HG03039 (cell line): ENCODE measurements at regions not wholly inside any gene's neighbourhood (a gene's known extent, or its start where the extent isn't known, plus 50 kb on each side); places are given as distances from the start of the nearest gene placed in this dataset.
A peak's percentile ranks its signal among the peaks of the same experiment; 100 is the strongest.
"Not testable (repeated sequence)": the region's sequence is repeated elsewhere in the genome, so short reads cannot be mapped to it uniquely, and the experiment has no call there.

Experiments used
- ATAC-seq: cut with Tn5 transposase; IDR thresholded peaks from one replicate; pipeline ENCODE4 v1.9.1; 2021; ENCODE audit warnings: mild to moderate bottlenecking, moderate library complexity; ENCODE audit not compliant: unreplicated experiment

DNA sequence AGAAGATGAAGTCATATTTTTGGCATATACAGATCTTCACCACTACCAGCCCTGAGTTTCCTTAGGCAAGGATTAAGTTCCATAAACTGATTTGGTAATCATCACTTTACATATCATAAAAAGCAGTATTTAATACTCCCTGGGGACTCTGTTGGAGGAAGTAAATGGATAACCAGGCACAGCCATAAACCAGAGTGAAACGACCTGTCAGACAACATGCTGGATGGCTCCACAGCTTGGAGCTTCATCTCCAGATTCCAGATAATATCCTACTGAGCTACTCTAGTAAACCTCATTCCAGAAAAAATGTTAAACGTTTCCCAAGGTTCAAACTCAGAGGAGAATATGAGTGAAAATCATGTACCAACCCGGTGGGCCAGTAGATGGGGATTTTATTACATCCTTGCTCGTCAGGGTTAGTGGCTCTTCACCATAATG, 109.2 kb downstream of the BASP1 start:
- ATAC-seq = no peak

DNA sequence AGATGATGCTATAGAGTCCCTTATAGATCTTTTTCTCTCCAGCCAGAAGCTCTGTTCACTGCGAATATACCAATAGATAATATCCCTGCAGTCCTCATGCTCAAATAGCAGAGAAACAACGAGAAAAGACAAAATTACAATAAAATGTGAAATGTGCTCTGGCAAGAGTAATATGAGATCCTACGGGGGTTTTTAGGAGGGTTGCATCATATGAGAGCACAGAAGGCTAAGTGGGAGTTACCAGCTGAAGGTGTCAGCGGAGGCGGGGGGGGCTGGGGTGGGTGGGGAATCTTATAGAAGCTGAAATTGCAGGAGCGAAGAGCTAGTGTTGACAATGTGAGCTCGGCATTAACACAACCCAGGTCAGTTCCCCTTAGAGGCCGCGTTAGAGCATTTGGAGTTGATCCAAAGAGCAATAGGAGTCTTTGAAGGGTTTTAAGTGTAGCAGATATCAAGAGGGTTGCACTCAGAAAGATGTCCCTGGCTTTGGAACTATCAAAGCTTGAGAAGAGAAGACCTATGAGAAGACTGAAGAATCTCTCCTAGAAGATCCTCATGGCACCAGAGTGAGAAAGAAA, 109.7 kb downstream of the BASP1 start:
- ATAC-seq = no peak

DNA sequence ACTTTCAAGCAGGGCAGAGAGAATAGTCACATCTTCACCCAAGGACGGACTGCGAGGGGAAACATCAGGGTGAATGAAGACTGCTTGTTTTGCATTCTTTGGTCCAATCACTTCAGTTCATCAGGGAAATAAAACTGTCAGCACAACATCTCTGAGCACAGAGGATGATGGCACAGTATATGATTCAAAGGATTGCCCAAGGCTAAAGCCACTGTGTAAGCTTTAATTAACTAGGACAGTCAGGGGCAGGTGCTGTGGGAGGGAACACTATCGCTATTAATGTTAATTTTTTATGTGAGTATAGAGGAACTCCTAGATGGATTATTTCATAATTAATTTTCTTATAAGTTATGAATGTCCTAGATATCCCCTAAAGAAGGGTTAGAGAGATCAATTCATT, 112.1 kb downstream of the BASP1 start:
- ATAC-seq = no peak

DNA sequence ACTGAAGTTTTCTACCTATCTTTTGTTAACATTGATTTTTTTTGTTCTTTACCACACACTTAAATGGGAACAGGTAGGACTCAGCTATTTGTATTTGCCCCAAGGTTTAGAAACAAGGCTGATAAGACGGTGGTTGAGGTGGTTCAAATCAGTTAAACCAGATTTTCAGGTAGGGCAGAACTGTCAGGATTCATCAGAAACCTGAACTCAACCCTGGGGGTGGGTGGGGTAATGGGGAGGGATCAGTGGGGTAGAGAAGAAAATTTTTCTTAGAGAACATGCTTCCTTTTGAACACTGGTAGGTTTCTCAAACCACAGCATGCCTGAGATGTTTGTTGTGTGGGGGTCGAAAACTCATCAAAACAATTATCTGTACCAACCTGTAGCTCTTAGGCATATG, 113.0 kb downstream of the BASP1 start:
- no peak for ATAC-seq

DNA sequence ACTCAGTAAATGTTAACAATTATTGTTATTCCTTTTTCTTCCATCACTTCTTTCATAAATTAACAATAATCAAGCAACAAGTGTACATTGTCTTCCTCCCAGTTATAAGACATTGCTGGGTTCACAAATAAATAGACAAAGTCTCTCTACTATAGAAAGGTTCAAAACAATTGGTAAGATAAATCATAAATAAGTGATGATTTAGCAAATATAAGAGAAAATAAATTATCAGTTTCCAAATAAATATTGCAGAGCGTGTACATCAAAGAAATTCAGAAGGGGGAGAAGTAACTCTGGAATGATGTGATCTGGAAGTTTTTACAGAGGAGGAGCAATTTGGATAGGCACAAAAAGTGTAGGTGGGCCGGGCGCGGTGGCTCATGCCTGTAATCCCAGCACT, 114.2 kb downstream of the BASP1 start:
- no peak for ATAC-seq

DNA sequence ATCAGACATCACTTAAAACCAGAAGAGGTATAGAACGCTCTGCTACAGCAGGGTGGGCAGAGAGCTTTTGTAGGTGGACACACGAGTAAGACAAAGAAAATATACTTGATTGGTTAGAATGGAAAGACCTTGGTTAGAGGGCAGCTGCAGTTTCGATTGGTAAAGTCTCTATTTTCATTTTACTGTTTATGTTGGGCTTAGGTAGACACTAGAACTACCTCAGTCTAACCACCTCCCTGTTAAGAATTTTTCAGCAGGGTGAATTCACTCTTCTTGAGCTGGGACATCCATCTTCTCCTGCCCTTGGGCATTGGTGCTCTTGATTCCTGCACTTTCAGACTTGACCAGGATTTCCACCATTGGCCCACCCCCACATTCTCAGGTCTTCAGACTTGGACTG, 116.3 kb downstream of the BASP1 start:
- no peak for ATAC-seq

DNA sequence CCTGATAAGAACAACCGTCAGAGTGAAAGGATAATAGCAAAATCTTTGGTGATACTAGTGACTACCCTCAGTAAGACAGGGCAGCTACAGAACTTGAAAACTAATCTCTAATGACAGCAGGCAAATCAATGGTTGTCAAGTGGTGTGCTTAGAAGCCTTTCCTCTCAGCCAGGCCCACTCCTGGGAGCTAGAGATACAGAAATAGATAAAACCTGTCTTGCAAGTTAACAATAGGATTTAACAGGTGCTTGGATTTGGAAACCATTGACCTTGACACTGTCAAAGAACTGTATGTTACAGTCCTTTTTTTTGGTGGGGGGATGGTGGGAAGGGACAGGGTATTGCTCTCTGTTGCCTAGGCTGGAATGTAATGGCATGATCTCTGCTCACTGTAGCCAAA, 118.6 kb downstream of the BASP1 start:
- no peak for ATAC-seq

DNA sequence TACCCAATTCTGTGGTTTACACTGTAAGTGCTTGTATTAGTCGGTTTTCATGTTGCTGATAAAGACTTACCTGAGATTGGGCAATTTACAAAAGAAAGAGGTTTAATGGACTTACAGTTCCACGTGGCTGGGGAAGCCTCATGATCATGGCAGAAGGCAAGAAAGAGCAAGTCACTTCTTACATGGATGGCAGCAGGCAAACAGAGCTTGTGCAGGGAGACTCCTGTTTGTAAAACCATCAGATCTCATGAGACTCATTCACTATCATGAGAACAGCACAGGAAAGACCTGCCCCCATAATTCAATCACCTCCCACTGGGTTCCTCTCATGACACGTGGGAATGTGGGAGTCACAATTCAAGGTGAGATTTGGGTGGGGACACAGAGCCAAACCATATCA, 119.3 kb downstream of the BASP1 start:
- ATAC-seq = not testable (repeated sequence)

DNA sequence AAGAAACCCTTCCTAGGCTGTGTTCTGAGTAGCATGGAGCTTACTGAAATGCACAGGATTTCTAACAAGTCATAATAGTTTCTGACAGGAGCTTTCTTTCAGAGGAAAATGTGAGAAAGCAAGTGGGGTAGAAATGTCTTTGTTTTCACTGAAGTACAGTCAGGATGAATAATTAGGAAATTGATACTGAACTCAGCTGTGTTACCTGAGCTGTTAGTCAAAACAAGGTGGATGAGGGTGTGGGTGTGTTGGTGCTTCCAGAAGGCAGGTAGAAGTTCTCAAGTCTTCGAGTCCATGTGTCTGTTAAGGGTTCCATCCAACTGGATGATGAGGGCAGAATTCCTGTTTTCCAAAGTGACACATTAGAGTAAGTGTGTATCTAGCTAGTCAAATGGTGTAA, 122.4 kb downstream of the BASP1 start:
- ATAC-seq = no peak

DNA sequence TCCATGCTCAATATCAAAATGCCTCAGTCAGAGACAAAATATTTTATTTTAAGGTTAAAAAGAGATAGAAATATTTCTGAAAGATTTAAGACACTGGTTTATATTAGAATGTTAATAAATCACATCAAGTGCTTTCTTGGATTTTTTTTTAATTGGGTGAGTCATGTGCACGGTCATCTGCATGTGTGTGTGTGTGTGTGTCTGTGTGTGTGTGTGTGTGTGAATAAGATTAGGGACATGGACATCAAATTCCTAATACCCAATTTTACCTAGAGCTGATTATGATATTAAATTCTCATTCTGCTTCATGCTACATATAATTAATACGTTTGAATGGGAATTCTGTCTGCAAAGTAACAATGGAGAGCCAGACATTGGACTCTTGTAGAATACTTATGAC, 122.9 kb downstream of the BASP1 start:
- no peak for ATAC-seq

DNA sequence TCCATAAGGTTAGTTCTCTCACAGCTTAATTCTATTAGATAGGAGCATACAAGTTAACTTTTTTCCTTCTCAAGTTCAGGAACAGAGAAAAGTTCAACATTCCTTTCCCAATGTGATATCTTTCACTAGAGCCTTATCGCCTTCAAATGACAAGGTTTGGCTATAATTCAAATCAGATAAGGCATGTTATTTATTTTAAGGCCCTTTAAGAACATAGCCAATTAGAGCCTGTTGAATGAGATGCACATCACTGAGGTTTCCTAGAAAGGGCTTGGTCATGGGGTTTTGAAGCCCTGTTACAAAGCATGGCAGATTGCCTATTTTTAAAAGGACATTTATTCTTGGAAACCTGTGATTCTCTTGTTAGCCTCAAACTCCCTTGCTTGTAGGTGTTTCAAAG, 123.4 kb downstream of the BASP1 start:
- no peak for ATAC-seq

DNA sequence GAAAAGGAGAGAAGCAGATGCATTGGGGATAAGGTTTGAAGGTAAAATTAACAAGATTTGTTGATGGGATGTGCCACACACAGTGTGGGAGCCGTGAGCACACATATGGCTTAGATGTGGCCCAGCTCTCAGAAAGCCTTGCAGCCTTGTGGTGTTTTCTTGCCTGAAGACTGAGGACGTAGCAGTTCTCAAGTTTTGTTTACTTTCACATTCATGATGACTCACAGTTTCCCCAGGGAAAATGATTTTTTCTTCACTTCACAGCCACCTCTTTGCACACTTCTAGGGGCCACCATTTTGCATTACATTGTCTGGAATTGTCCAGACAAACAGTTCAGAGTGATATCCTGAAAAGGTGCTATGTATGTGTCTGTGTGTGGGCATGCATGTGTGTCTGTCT, 126.2 kb downstream of the BASP1 start:
- ATAC-seq = peak; percentile 85

DNA sequence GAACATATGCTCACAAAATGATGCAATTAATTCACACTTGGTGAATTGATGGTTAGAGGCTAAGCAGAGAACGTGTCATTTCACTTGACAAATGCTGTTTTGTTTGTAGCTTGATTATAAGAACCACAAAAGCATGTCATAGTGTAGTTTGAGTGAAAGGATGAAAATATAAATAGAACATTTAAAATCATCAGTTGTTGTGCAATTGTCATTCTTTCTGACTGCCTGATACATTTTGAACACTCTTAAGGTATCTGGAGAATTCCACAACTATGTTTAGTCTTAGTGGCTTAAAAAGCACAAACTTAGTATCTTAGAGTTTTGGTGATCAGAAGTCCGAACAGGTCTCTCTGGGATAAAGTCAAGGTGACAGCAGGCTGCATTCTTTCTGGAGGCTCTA, 129.4 kb downstream of the BASP1 start:
- ATAC-seq = no peak

DNA sequence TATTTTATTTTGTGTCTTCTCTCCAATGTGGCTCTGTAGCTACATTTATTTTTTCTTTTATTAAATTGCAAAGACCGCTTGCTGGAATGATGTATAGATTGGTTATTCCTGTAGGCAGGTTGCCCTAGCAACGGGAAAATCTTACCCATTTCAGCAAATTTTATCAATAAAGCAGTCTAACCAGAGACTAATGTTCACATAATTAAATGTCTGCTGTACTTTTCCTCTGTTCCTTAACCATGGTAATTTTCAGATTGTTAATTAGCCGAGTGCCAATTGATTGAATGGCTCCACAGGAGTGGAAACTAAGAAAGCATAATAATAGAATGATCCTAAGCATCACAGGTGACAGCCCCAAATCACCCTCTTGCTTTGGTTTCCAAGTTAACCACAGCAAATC, 134.8 kb downstream of the BASP1 start:
- no peak for ATAC-seq

DNA sequence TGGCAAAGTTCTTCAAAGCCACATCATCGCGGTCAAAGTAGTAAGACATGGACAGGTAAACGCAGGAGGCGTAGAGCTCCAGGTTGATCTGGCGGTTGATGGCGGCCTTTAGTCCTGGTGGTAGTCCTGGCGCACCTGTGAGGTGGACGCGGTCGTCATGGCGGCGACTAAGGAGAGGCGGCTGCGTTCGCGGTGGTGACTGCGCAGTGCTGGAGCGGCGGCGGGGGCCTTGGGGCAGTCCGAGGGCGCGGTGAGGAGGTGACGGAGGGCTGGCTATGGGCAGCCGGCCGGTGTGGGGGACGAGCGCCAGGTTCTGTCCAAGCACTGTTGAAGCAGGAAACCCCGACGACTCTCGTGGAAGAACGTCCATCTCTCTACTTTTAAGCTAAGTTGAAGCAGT, 136.8 kb downstream of the BASP1 start:
- ATAC-seq = no peak

DNA sequence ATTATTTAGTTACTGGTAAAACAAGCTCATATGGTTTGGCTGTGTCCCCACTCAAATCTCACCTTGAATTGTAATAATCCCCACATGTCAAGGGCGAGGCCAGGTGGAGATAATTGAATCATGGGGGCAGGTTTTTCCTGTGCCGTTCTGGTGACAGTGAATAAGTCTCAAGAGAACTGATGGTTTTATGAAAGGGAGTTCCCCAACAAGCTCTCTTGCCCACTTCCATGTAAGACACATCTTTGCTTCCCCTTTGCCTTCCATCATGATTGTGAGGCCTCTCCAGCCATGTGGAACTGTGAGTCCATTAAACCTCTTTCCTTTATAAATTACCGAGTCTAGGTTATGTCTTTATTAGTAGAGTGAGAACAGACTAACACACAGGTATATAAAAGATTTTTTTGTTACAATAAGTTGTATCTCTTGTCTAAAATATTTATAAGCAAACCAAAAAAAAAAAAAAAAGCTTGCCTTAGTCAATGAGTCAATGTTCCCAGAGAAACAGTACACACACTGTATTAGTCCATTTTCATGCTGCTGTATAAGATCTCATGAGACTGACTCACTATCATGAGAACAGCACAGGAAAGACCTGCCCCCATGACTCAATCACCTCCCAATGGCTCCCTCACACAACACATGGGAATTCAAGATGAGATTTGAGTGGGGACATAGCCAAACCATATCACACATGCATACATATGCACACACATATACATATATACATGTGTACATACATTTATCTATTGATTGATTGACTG, 138.3 kb downstream of the BASP1 start:
- no peak for ATAC-seq

DNA sequence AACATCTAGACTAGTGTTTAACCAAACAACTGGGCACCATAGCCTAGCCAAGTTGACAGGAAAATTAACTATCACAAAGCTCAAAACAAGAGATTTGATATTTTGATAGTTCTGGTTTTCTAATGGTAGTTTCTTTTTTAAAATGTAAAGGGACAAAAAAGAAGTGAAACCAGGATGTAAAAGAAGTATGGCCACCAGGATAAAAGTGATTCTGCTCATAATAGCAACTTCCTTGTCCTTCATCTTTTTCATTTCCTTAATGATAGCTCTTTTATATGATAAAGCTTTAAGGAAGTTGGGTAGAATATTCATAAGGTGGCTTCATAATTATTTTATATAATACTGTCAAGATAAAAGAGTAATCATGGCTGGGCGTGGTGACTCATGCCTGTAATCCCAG, 139.1 kb downstream of the BASP1 start:
- ATAC-seq = no peak

DNA sequence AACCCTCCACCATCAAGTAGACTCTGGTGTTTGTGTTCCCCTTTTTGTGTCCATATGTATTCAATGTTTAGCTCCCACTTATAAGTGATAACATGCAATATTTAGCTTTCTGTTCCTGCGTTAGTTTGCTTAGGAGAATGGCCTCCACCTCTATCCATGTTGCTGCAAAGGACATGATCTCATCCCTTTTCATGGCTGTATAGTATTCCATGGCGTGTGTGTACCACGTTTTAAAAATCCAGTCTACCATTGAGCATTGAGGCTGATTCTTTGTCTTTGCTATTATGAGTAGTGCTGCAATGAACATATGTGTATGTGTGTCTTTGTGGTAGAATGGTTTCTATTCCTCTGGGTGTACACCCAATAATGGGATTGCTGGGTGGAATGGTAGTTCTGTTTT, 140.1 kb downstream of the BASP1 start:
- no peak for ATAC-seq

DNA sequence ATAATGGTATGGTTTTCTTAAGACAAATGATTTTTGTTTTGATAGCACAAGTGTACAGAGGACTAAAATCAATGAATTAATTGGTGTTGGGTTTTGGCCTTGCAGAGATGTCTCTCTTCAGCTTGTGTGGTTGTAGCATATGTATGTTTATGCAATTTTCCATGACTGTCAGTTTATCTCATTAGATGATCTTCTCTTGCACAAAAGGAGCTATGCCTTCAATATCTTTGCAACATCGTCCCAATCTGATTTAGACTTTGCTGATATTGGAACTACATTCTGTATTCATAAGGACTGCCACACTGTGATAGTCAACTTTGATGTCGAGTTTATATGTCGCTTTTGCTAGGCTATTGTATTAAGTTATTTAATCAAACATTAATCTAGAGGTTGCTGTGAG, 140.0 kb upstream of the TAF11L2 start:
- ATAC-seq = no peak

DNA sequence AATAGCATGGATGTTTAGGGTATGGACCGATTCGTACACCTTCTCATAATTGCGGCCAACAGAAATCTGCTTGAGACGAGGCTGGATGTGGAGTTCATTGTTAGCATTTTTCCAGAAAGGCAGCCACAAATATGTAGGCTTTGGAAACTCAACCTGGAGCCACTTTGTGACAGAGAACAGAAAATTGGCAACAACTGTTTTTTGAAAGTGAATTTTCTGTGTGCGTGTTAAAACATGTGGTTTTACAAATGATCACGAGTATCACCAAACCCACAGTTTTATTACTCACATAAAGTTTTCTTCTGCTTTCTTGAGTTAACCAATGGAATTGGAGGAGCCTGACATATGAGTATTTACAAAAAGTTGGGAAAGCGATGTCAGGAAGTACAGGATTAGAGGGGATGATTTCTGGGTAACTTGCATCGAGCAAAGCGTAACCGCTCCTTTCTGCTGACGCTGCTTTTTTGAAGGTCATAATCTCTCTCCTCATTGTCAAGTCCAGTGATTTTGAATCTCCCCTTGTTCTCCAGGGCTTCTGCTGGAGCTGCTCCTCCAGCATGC, 138.5 kb upstream of the TAF11L2 start:
- ATAC-seq = no peak

DNA sequence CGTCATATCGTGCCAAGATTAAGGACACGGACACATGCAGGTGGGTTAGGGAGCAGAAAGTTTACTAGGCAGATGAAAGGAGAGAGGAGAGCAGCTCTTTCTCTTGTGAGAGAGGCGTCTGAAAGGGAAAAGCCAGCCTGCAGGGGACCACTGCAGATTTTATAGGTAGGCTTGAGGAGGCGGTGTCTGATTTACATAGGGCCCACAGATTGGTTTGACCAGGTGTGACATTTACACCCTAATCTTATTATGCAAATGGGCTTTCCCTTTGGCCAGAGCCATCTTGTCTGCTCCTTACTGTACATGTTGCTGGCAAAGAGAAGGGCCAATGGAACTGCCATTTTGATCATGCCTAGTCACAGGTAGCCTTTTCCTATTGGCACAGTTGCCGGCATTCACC, 137.2 kb upstream of the TAF11L2 start:
- ATAC-seq = no peak

DNA sequence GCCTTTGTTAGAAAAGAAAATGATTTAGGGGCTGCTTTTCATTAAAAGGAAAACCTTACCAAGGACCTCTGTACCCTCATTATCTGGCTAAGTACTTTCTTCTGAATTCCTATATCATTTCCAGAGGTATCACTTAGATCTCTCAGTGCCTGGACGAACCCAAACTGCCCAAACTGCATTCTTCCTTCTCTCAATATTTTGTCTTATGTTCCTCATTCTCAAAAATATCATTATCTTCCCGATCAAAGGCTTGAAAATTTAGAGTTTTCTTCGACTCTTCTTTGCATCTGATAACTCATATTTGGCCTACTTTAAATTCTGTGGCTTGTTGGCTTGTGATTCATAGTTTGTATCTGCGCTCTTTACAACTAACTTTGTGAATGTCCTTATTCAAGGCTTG, 136.7 kb upstream of the TAF11L2 start:
- ATAC-seq = no peak
